AG09319 (cell line): ENCODE measurements at regions not wholly inside any gene's neighbourhood (a gene's known extent, or its start where the extent isn't known, plus 50 kb on each side); places are given as distances from the start of the nearest gene placed in this dataset.

Experiments
- DNase-seq: peaks from one replicate; pipeline ENCODE4 v3.0.0-alpha.2; 2010; ENCODE audit warnings: low read depth; ENCODE audit errors: extremely low read depth
- TF ChIP-seq, protein P1 (sequence below): IDR thresholded peaks from 2 replicates; pipeline ENCODE4 v1.5.1; 2011; ENCODE audit warnings: low read depth, mild to moderate bottlenecking, inconsistent platforms, low read length, moderate library complexity

DNA sequence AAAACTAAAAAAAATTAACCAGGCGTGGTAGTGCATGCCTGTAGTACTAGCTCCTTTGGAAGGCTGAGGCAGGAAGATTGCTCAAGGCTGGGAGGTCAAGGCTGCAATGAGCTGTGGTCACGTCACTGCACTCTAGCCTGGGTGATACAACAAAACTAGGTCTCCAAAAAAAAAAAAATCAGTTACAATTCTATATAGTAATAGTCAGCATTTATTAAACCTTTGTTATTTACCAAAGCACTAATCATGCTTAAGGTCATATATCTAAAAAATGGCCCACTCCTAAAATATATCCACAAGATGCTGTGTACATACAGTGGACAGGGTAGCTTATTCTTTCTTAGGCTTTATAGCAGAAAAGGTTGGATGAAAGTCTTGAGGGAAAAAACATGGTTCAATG lies 152.4 kb downstream of the TFAP2A start:
- DNase-seq: no peak
- TF ChIP-seq, protein P1, sequence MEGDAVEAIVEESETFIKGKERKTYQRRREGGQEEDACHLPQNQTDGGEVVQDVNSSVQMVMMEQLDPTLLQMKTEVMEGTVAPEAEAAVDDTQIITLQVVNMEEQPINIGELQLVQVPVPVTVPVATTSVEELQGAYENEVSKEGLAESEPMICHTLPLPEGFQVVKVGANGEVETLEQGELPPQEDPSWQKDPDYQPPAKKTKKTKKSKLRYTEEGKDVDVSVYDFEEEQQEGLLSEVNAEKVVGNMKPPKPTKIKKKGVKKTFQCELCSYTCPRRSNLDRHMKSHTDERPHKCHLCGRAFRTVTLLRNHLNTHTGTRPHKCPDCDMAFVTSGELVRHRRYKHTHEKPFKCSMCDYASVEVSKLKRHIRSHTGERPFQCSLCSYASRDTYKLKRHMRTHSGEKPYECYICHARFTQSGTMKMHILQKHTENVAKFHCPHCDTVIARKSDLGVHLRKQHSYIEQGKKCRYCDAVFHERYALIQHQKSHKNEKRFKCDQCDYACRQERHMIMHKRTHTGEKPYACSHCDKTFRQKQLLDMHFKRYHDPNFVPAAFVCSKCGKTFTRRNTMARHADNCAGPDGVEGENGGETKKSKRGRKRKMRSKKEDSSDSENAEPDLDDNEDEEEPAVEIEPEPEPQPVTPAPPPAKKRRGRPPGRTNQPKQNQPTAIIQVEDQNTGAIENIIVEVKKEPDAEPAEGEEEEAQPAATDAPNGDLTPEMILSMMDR: no peak

DNA sequence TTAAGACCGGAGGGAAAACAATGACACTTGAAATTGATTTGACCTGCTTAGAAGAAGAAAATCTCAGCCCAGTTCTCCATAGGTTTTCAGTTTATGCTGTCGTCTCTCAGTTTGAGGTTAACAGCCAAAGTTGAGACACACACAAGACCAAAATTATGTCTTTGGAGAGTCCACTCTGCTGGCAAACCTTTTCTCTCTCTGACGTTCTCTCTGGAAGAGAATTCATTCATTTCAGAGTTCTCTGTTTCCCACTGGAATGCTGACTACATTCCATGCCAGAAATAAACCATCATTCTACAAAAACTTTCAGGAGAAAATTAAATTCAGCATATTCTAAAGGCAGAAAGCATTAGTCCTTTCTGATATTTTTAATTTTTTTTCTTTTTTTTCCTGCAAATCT lies 155.2 kb downstream of the TFAP2A start:
- no peak for DNase-seq
- TF ChIP-seq, protein P1: no peak

DNA sequence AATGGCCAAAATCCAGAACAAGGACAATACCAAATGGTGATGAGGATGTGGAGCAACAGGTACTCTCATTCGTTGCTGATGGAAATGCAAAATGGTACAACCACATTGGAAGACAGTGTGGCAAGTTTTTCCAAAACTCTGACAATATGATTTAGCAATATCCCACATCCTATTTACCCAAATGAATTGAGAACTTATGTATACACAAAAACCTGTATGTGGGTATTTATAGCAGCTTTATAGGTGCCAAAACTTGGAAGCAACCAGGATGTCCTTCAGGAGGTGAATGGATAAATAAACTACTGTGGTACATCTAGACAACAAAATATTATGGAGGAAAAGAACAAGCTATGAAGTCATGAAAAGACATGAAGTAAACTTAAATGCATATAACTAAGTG lies 156.5 kb downstream of the TFAP2A start:
- TF ChIP-seq, protein P1: no peak
- no peak for DNase-seq

DNA sequence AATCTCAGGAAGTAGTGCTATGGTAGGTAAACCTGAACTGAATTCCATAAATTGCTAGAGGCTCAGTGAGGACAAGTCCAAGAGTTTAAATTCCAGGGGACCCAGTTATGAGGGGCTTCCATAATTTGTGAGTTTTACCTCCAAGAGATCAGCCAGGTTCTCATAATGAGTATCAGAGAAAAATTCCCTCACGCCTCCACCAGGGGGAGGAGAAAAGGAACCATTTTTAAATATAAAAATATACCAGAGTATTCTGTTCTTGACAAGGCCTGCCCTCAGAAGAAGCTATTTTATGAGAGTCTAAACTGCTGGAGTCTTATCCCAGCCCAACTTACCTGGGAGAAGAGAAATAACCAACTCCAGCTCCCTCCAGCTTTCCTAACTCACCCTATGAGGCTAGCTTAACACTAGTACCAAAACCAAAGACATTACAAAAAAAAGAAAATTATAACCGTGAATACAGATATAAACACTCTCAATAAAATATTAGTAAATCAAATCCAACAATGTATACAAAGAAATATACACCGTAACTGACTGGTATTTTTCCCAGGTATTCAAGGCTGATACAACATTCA lies 158.7 kb downstream of the TFAP2A start:
- TF ChIP-seq, protein P1: peak; percentile 48
- DNase-seq: no peak

DNA sequence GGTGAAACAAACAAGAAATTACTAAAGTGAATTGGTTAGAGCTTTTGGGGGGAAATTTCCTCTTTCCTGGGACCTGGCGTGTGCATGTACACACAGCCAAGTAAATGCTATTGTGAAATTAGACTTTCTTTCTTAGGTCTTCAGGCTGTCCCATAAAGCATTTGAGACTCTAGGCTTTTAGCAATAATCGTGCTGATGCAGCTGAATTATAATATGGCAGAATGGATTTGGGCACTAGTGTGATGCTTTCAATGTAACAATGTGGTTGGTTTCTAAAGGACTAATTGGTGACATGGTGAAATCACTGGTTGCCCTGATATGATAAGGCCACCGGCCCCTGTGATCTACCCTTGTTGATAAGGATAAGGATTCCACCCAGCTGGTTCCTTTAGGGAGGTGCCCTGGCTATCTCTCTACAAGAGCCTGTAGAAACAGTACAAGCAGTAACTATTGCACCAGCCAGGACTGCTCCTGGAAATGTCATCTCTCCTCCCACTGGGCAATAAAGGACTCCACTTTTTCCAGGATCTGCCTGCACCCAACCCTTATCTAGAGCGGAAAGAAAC lies 164.1 kb downstream of the TFAP2A start:
- no peak for DNase-seq

DNA sequence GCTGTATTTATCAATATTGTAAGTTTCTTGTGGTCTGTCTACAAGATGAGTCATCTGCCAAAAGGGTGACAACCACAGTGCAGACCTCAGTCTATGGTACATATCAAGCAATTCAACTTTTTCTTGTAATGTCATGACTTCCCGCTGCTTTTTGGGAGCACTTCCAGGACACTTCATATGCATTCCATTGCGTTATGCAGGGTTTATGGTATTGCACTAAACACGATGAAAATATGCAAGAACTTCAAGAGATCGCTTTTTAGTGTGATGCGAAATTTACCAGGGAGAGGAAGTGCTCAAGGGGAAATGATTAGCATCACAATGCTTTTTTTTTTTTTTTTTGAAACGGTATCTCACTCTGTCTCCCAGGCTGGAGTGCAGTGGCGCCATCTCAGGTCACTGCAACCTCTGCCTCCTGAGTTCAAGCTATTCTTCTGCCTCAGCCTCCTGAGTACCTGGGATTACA lies 166.5 kb downstream of the TFAP2A start:
- no peak for DNase-seq
- TF ChIP-seq, protein P1: no peak

More for the DNA sequence above, 164.1 kb downstream of the TFAP2A start:
- TF ChIP-seq, protein P1: no peak

DNA sequence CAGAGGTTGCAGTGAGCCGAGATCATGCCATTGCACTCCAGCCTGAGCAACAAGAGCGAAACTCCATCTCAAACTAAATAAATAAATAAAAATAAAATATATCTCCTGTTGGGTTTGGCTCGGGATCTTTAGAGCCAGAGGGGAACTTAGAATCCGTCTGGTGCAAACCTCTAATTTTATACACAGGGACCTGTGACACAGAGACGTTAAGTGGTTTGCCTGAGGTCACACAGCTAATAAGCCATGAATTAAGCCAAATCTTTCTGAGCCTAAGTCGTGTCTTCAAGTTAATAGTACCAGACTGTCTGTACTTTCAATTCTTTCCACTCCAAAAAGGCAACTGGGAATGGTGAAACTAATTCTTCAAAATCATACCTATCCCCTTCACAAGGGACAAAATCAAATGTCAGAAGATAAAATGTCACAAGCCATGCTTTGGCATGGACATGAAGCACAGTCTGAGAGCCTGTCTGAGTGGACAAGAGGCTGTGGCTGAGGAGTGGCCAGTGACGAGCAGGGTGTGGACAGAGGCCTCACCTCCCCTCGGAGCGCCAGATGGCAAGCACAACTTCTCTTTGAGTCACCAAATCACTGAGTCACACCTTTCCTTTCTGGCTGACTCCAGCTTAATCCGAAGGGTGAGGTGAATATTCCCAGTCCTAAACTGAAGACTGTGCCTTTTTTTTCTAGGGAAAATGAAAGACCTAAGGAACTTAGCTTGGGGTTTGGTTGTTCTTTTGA lies 177.4 kb downstream of the TFAP2A start:
- no peak for DNase-seq
- TF ChIP-seq, protein P1: no peak
